WERI-Rb-1 (cell line): ENCODE measurements at regions not wholly inside any gene's neighbourhood (a gene's known extent, or its start where the extent isn't known, plus 50 kb on each side); places are given as distances from the start of the nearest gene placed in this dataset.

ENCODE experiments used
- DNase-seq: peaks from one replicate; pipeline ENCODE4 v3.0.0-alpha.2; 2020
- H3K27ac ChIP-seq: fragments of 250-450 bp; sonication (Bioruptor Pico); 2 replicates; pipeline ENCODE4 v1.5.1; 2020; ENCODE audit warnings: mild to moderate bottlenecking, moderate library complexity
- H3K27me3 ChIP-seq: fragments of 250-450 bp; sonication (Bioruptor Pico); 2 replicates; pipeline ENCODE4 v1.5.1; 2021; ENCODE audit warnings: mild to moderate bottlenecking, low read depth, moderate library complexity; ENCODE audit not compliant: insufficient read depth, severe bottlenecking
- H3K36me3 ChIP-seq: fragments of 250-450 bp; sonication (Bioruptor Pico); 2 replicates; pipeline ENCODE4 v1.5.1; 2020; ENCODE audit warnings: mild to moderate bottlenecking, moderate library complexity
- H3K4me3 ChIP-seq: 2 replicates; pipeline ENCODE4 v1.5.1; 2011; ENCODE audit warnings: low read depth, mild to moderate bottlenecking, control low read depth, low read length
- H3K9me3 ChIP-seq: fragments of 250-450 bp; sonication (Bioruptor Pico); 2 replicates; pipeline ENCODE4 v1.5.1; 2021; ENCODE audit warnings: mild to moderate bottlenecking, moderate library complexity; ENCODE audit not compliant: severe bottlenecking
- TF ChIP-seq, protein P1 (sequence below): IDR thresholded peaks from 2 replicates; pipeline ENCODE4 v1.5.1; 2011; ENCODE audit warnings: low read depth, mild to moderate bottlenecking, control low read depth, inconsistent platforms, low read length

DNA sequence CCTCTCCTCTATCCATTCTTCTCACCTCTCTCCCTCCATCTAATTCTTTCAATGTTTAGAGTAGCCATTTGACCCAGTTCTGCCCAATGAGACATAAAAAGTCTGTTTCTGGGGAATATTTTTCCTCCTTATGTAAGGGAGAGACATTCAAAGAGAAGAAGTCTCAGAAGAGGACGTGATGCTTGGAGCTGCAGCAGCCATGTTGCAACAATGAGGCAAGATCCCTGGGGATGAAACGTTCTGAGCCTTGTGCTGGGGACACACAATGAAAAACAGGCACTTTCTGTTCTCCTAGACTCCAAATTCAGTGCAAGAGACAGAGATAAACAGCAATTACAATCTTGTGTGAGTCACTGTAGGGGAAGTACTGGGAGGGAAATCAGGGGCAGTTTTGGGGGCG is 130.8 kb downstream of the FOXL1 start:
- H3K36me3 ChIP-seq = no peaks in the 10 kb centered on the region
- no peak overlapping the region for H3K27ac ChIP-seq
- H3K27me3 ChIP-seq = no peaks in the 10 kb centered on the region
- no peak for DNase-seq
- TF ChIP-seq, protein P1, sequence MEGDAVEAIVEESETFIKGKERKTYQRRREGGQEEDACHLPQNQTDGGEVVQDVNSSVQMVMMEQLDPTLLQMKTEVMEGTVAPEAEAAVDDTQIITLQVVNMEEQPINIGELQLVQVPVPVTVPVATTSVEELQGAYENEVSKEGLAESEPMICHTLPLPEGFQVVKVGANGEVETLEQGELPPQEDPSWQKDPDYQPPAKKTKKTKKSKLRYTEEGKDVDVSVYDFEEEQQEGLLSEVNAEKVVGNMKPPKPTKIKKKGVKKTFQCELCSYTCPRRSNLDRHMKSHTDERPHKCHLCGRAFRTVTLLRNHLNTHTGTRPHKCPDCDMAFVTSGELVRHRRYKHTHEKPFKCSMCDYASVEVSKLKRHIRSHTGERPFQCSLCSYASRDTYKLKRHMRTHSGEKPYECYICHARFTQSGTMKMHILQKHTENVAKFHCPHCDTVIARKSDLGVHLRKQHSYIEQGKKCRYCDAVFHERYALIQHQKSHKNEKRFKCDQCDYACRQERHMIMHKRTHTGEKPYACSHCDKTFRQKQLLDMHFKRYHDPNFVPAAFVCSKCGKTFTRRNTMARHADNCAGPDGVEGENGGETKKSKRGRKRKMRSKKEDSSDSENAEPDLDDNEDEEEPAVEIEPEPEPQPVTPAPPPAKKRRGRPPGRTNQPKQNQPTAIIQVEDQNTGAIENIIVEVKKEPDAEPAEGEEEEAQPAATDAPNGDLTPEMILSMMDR = no peak
- H3K4me3 ChIP-seq = no peak overlapping the region
- no peaks in the 10 kb centered on the region for H3K9me3 ChIP-seq

DNA sequence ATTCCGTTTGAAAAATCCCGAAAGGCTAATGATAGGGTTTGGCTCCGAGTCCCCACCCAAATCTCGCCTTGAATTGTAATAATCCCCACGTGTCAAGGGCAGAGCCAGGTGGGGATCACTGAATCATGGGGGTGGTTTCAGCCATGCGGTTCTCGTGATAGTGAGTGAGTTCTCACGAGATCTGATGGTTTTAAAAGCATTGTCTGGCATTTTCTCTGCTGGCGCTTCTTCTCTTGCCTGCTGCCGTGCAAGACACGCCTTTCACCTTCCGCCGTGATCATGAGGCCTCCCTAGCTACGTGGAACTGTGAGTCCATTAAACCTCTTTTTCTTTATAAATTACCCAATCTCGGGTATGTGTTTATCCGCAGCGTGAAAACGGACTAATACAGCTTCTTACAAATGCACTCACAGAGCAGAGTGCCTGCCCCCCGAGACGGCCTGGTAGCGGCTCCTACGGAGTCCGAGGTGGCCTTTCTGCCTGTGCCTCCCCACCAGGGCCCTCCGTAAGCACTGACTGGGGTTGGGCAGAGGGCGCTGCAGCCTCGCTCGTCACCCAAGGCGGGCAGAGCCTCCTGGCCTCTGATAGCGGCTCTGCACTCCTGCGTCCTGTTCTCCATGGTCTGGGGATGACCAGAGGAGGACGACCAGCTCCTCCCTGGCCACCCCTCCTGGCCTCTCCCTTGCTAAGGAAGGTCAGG is 131.7 kb downstream of the FOXL1 start:
- TF ChIP-seq, protein P1 = no peak
- DNase-seq = no peak
- Histone ChIP-seq H3K9me3 (no peaks in the 10 kb centered on the region), H3K27ac (no peak overlapping the region), H3K27me3 (no peaks in the 10 kb centered on the region), H3K4me3 (no peak overlapping the region), H3K36me3 (no peaks in the 10 kb centered on the region)

DNA sequence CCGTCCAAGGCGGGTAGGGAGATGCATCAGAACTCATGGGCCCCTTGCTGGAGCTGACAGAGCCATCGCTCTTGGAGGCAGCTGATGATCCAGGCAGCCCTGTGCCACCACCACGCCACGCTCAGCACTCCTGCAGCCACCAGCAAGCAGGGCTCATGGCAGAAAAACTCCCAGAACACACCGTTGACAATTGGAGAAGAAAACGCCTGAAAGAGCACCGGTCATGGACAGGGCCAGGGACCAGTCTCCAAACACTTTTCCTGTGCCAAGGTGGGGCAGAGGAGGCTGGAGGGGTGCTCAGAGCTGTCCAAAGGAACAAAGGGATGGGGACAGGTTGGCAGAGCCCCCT is 132.2 kb downstream of the FOXL1 start:
- no peak for DNase-seq
- no peak overlapping the region for H3K27ac ChIP-seq
- no peaks in the 10 kb centered on the region for H3K36me3 ChIP-seq
- no peak overlapping the region for H3K4me3 ChIP-seq
- H3K9me3 ChIP-seq = no peaks in the 10 kb centered on the region
- no peaks in the 10 kb centered on the region for H3K27me3 ChIP-seq
- TF ChIP-seq, protein P1 = no peak

DNA sequence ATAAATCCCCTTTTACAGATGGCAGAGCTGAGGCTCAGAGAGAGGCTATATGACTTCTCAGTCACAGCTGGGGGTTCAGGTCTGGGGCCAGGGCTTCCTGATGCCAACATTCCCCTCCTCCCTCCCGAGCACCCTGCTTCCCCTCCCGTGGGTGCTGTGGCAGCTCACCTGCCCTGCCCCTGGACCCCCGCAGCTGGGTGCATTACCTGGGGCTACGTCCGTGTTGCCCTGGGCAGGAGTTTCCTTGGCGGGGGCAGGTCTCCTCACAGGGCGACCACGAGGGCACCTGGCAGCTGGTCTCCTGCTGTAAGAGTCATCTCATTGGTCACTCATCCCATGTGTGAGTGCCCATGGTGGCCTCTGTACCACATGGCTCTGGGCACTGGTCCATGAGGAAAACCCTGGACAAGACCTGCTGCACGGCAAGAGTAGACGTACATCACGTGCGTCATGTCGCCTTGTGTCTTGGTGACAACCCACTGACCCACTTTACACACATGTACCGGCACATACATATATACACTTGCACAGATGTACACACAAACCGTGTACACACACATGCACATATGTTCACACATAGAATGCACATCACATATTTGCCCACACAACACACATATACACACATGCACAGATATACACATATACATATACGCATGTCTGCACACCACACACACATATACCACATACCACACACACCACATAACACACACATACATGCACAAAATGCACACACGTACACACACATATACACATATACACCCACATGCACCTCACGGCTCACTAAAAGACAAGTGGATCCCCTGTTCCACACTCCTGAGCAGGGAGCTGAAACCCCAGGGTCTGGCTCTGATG is 134.0 kb downstream of the FOXL1 start:
- Histone ChIP-seq H3K27me3 (no peaks in the 10 kb centered on the region), H3K4me3 (no peak overlapping the region), H3K27ac (no peak overlapping the region), H3K9me3 (no peaks in the 10 kb centered on the region), H3K36me3 (no peaks in the 10 kb centered on the region)
- no peak for DNase-seq
- TF ChIP-seq, protein P1 = no peak

DNA sequence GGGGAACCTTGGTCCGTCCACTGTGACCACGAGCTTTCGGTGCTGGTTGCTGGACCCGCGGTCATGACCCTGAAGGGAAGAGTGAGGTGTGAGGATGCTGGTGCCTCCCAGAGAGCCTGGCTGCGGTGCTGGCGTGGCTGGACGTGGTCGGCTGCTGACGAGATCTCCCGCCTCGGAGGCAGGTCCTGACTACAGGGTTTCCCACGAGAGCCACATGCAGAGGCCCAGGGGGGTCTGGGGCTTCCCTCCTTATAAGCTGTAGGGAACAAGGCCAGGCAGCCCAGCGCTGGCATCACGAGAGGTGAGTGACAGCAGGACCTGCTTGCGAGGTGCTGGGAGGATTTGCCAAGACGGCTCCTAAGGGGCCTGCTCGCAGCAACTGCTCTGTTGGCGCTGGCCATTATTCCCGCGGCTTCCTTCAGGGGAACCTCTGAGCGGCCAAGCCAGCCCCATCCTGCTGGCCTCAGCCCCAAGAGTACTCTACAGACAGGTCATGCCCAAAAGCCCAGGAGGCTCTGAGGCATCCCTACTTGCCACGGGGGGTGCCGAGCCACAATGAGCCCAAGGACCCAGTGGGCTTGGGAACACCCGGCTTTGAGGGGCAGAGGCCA is 134.8 kb downstream of the FOXL1 start:
- Histone ChIP-seq H3K9me3 (no peaks in the 10 kb centered on the region), H3K36me3 (no peaks in the 10 kb centered on the region), H3K27me3 (no peaks in the 10 kb centered on the region), H3K27ac (no peak overlapping the region), H3K4me3 (no peak overlapping the region)
- TF ChIP-seq, protein P1 = no peak
- no peak for DNase-seq
